NCI-H1092 treated with DMSO at 0.1 percent for 48 hours (cell line): ENCODE measurements at regions not wholly inside any gene's neighbourhood (a gene's known extent, or its start where the extent isn't known, plus 50 kb on each side); places are given as distances from the start of the nearest gene placed in this dataset.

ENCODE experiments used
- DNase-seq: peaks from one replicate; lab custom pipeline; 2025; lab: John Stamatoyannopoulos, UW

DNA sequence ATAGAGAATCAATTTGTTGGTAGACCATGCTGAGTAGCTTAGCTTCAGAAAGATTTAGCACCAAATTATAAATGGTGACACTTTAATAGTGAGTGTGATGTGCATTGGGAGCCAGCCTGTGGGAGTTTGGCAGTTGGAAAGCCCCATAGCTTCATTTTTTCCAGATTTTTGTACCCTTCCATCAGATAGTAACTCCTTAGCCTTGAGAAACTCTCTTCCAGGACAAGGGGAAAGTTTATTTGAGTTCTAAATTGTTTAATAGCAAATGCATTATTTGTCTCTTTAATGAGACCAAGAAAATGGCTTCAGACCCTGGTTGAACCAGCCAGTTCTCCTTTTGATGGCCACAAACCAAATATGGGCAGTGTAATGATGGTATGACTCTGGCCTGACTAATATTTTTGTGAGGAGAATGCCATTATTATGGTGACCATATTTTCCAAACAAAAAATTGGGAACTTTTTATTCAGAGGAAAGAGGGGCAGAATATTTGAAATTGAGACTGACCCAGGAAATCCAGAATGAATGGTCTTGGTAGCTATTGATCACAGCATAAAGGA is 49.8 kb downstream of the PLCE1 start:
- DNase-seq = no peak

DNA sequence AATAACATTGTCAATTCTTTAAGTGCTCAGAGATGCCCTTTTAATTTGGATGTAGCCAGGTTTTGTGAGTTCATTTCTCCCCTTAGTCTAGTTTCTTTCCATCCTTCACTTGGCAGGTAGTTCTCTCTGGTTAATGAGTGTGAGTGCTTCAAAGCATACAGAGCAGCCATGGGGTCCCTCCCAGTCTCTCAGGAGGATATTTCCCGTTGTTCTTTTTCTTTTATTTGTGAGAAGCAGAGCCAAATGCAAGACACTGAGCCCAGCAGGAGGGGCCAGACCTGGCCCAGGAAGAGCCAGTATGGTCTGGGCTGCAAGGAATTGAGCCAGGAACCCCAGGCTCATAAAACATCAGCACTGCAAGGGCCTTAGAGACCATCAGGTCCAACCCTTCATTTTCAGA is 52.4 kb downstream of the PLCE1 start:
- DNase-seq = no peak

DNA sequence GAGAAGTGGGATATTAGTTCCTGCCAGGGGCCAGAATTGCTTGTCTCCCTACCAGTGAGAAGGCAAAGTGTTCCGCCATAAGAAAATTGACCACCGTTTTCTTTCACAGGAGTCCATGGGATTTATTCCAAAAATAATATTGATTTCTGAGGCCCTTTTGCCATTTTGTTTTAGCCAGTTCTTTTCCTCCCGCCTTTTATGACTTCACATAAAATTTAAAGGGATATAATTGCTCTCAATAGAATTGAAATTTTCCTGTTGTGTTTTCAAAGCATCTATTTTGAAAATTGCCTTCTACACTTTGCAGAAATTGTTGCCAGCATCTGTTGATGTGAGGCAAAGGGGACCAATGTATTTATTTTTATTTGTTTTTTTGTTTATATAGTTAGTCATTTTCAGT is 53.6 kb downstream of the PLCE1 start:
- peak; percentile 18 for DNase-seq

DNA sequence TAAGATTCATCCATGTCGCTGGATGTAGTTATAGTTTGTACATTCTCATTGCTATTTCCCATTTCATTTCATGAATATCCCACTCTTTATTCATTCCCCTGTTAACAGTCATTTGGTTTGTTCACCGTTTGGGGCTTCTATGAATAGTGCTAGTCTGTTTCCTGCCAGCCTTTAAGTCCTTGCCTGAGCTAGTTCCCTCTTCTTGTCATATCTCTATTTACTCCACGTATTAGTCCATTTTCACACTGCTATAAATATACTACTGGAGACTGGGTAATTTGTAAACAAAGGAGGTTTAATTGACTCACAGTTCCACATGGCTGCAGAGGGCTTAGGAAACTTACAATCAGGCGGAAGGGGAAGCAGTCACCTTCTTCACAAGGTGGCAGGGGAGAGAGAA is 56.2 kb downstream of the PLCE1 start:
- DNase-seq = no peak

DNA sequence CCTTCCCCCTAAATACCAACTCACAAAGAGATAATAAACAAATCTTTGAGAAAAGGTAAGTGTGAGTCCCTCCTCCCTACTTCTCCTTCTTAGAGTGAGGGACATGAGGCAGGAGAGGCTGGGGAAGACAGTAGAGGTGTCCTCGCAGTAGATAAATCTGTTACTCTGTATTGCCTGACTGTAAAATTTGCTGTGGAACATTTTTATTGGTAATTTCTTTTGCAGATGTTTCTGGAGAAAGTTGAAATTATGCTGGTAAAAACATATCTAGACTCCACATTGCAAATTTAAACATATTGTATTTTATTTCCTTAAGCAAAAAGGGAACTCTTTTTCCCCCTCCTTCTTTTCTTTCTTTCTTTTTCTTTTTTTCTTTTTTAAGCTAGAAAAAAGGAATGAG is 58.5 kb downstream of the PLCE1 start:
- DNase-seq = no peak

DNA sequence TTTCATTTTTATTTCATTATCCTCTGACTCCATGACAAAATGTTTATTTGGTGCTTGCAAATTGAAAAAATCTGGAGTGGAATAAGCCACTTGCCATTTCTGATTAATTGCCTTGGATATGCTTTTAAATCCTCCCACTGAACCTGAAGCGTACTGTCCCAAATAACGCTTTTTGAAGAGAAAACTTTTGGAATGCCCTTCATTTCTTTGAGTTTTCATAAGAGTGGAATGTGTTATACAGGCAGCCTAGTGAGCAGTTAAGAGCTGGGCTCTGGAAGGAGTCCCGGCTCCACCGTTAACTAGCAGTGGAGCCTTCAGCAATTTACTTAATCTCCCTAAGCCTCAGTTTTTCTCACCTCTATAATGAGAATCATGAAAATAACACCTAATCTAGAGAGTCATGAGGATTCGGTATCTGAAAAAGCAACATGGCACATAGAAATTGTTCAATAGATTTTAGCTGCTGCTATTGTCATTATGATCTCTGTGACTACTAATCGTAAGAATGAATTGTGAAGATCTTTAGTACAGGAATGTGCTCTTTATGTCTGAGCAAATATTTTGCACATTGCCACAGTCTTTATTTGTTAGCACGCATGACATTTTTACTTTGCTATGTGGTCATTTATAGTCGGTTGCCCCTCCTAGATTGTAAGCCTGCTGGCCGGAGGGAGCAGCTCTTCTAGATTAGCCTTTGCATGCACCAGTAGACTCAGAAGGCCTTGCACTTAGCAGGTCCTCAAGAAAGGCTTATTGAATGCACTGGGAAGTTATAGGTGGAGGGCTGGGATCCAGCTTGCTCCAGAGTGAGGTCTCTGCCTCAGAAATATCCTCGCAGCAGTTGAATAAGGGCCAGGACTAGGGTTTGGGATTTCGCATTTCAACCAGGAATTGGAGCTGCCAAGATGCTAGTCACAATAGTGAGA is 59.4 kb downstream of the PLCE1 start:
- DNase-seq = no peak

DNA sequence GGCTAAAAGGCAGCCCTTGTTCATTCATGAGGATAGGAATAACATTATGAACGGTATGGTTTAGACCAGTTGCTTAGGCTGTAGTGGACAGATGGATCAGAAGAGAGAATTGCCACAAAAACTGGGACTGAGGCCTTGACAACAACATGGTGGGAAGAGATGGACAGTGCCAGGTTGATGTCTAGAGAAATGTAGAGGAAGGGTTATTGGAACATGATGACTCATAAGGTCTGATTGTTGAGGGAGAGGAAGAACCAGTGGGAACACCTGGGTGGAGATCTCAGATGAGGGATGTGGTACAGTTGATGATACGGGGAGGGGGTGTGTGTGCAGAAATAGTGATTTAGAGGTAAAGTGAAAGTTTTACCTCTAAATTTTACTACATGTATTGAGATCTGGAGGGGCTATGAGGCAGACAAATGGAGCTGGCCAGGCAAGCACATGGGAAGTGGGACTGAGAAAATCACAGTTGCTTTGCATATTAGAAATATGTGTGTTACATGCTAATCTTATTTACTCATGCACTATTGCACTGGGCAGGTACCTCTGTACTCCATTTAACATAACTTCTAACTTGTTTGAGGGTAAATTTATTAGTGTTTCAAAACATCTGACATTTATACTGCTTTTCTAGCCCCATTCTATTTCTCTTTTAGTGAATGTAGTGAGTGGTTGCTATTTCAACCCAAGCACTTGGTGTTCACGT is 65.6 kb downstream of the PLCE1 start:
- no peak for DNase-seq

DNA sequence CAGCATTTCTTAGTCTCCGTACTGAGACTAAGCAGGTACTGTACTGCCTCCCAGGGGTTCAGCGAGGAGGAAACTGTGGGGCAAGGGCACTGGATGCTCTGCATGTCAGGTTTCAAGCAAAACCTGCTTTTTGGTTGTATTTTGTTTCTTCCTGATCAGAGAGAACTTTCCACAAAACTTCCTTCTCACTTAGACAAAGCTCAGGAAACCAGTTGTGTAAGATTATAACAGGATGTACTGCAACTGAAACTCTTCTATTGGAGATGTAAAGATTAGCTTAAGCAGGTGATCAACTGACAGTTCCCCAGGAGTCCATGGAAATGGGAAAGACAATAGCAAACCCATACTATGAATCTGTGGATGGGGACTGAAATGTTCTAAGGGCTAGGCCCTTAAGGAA is 67.3 kb downstream of the PLCE1 start:
- DNase-seq = no peak

DNA sequence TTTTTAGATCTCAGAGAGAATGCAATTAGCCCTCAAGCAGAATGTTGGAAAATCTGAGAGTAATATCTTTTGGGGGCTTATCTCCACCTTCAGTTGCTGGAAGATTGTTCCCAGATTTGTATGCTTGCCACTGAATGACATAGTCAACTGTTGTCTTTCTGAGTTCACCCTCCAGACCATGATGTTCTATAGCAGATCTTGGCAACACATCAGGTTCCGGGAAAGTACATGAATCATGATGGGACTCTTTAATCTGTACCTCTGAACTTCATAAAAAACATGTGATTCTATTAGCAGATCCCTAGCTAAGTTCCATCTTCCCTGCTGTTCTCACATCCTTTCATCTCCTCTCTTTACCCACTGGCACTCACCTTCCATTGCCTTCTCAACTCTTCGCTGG is 68.9 kb downstream of the PLCE1 start:
- DNase-seq = no peak

DNA sequence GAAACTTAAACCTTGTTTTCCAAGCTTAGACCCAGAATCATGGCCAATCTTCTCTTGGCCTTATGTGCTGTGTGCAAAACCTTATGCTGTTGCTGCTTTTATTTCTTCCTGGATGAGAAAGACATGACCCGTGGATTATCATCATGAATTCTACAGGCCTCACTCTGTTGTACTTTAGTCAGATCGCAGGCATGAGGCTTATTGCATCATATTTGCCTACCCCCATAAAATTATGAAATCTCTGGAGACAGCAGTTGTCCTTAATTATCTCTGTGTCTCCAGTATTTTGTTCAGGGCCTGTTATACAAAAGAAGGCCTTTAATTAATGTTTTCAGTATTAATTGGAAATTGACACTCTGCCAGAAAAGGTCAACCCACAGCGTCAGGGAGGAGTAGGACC is 71.6 kb downstream of the PLCE1 start:
- DNase-seq = no peak

DNA sequence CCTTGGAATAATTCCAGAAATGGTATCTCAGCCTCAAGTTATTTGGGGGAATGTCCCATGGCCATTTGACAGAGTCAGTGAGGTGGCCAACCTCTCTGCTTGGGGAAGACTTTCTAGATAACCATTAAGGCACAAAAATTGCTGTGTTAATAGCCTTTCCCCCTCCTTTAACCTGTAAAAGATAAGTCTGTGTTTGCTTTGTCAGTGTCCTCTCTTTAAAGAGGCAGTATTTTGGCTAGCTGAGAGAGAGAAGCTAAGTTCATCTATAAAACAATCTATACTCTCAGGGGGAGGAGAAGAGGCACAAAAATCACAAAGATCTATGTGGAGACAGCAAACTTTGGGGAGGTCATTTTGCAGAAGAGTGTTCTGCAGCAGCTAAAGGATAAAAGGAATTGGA is 72.1 kb downstream of the PLCE1 start:
- DNase-seq = no peak

DNA sequence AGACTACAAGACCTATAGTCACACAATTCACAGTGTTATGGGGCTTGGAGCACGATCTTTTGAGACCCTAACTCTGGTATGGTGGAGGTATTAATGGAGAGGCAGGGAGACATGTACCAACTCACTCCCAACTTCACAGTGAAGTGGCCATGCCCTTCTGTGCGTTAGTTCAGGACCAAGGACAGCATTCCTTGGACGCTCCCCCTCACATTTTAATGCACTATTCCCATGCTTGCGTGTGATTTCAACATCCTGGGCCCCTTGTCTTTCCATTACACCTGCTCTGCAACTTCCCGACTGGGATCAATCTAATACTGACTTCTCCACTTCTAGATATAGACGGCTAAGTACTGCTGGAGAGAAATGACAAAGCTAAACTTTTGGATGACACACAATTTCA is 72.7 kb downstream of the PLCE1 start:
- DNase-seq = no peak

DNA sequence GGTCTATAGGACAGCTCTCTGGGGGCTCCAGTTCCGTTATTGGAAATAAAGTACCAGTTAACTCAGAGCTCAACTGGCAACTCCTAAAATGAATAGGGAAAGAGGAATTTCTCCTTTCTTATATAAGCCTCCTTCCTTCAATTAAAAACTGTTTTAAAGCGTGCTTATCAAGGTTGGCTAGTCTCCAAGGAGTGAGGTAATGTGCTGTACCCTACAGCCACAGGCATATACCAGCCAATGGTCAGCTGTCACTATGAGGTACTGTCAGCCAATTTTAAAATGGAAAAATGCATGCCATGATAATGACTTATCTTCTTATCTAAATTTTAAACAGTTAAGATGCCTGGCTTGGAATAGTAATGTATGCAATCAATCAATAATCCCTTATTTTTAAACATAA is 76.2 kb downstream of the PLCE1 start:
- no peak for DNase-seq

DNA sequence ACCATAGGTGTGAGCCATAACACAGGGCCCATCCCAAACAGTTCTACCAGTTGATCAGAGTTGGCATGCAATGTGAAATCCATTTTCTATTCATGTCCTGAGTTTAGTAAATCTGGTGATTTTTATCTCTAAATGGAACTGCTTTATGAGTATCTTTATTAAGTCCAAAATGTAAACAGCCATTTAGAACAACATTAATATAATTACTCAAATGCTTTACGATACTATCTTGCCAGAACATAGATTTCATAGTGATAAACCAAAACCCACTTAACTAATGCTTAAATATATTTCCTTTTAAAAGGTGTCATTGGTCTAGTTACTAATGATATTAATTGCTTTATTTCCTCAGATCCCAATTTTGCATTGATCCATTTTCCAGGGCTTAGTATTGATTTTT is 80.7 kb downstream of the PLCE1 start:
- DNase-seq = no peak

DNA sequence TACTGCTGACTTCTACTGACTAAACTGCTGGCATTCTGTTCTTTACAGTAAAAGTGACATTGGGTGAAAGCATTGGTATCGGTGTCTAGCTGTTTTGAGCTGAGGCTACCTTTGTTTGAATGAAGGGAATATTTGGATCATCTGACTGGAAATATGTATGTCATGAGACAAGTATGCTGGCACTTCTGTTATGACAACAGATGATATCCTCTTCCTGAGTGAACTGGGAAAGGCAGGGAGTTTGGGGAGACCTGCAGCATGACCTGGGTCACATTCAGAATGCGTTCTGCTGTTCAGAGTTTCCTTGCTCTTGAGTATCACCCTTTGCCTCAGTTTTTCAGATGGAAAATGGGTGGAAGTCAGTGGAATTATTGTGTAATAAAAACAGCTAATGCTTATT is 81.8 kb downstream of the PLCE1 start:
- DNase-seq = no peak

DNA sequence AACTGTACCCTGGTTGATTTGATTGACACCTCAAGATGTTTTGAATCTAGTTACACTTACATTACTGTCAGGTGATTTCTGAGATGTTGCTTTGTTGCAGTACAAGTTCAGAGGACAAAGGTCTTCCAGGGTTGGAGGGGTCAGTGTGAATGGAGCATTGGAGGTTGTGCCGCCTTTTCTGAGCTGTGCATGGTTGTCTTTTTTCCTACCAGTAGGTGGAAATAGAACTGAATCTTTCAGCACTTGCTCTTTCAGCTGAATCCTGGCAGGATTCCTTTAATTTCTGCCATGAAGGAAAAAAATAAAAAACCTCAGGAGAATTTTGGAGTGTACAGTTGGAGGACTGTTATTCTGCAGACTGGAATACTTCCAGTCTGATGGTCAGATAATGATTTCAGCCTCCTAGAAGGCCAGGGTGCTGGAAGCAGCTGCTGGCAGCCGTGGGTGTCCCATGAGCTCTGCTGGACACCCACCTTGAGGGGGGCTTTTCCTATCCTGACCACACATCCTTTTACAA is 82.7 kb downstream of the PLCE1 start:
- DNase-seq = no peak

DNA sequence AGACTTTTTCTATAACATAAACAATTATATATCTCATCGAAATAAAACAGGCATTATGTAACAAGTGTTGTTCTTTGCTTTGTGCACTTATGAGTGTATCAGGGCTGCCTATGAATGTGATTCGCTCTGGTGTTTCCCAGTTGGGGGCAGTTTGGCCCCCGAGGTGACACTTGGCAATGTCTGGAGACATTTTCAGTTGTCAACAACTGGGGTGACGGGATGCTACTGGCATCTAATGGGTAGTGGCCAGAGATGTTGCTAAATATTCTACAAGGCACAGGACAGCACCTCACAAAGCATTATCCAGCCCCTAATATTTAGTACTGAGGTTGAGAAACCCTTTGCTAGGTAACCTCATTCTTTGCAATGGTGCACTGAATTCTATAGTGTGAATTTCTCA is 83.3 kb downstream of the PLCE1 start:
- no peak for DNase-seq

DNA sequence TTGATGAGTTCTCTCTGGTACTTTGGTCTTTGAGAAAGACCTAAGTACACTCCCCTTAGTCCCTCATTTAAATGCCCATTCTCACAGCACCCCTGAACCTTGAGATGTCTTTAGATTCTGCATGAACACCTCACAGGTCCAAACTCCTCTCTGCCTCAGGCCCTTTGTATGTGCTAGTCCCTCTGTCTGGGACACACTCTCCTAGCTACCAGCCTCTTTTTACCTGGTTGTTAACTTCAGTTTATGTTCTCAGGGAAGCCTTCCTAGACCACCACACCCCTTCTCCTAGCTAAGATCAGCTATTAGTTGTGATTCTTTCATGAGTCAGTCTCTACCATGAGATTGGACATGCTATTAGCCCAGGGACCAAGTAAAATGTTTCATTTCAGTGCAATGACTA is 86.4 kb downstream of the PLCE1 start:
- no peak for DNase-seq

DNA sequence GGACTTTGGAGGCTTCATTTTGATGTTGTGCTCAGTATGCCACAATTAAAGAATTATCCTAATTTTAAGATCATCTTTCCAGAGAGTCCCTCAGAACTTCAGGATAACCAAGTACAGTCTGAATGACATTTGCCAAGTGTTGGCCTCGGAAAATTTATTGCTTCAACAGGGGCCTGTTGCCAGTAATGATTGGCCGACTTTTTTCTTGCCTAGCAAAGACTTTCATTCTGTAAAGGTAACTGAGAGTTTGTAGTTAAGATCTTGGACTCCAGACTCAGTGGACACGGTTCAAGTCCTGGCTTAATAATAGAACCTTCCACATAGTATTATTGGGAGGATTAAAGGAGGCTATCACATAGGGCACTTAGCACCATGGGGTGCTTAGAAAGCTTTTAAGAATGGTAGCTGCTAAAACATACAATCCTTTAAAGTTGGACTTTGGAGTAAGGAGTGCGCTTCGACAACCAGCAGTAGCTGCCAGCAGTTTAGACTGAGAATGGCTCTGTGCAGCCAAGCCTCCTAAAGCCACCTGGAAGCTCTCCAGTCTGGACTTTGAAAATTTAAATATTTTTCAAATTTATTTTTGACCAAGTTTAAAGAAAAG is 90.0 kb downstream of the PLCE1 start:
- no peak for DNase-seq

DNA sequence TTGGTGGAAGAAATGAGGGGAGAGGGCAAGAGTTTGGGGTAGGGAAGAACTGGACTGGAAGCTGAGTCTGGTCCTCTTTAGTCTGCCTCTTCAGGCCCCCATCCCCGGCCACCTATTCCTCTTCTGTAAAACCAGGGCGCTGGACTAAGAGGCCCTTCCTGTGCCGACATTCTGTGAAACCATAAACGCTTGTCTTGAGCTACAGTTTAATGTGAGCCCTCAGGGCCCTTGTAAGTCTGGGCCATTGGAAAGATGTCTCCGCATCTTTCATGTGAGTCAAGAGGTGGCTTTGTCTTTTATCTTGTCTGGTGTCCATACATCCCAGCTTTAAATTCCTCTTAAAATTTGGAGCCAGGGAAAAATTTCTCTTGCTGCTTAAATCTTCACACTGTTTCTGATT is 90.6 kb downstream of the PLCE1 start:
- no peak for DNase-seq

DNA sequence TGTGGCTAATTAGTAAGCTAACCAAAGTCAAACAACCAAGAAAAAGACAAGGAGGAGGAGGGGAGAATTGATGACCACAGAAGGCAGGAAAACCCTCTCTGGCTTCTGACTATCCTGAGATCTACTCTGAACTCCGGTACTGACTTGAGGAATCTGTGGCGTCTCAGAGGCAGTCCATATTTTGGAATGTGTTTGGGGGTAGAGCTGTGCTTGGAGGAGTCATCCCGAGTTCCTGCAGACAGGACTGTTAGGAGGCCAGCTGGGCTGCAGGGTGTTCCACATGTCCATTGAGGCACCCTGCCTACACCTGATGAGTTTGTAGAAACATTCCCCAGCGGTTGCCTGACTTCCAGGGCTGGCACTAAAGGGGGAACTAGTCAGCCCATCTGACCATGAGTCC is 91.6 kb downstream of the PLCE1 start:
- no peak for DNase-seq

DNA sequence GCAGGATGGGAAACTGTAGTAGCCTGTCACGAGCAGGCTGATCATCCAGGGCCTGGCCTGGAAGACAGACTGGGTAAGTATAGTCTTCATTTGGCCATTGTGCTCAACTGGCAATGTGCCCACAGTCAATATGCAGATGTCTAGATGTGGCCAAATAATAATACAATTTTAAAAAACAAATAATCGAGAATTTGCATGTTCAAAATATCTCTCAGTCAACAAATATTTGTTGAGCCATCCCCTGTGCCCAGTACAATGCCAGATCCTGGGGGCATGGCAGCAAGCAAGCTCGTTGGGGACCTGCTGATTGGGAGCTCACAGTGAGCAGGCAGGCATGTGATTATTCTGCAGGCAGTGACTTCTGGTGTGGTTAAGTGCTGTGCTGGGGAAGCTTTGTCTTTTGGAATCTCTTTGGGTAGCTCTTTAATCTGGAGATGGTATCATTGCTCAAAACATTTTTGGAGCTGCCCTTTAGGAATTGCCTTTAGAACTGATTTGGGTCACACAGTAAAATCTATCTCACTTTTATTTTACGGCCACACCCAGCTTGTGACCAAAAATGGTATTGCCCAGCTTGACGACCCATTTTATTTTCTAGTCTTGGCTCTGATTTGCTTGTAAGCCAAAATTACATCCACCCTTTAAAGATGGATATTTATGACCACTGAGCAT is 92.2 kb downstream of the PLCE1 start:
- DNase-seq = no peak
